GM12878 (cell line): ENCODE measurements at regions not wholly inside any gene's neighbourhood (a gene's known extent, or its start where the extent isn't known, plus 50 kb on each side); places are given as distances from the start of the nearest gene placed in this dataset.

Source experiments
- ATAC-seq: fragments of 200-7000 bp; cut with Tn5 transposase; 3 replicates; pipeline ENCODE4 v1.9.1; 2020; ENCODE audit warnings: mild to moderate bottlenecking, moderate library complexity
- BruUV-seq: library from RNA; stranded (reverse); fragments of 400-500 nt; replicated peaks from 2 replicates; lab custom pipeline; 2021; lab: Mats Ljungman, UMichigan
- CTCF ChIA-PET: fragments of 300-600 bp; sonication (Branson Sonifier 250); formaldehyde crosslinking; extraction: SDS; loops from one replicate; lab custom pipeline; 2021; ENCODE audit warnings: inconsistent platforms; lab: Yijun Ruan, JAX
- POLR2A ChIA-PET: fragments of 350-600 bp; formaldehyde crosslinking; extraction: SDS; loops from one replicate; lab custom pipeline; 2021; ENCODE audit warnings: inconsistent platforms; lab: Charles Lee
- RAD21 ChIA-PET: fragments of 300-600 bp; sonication (Branson Sonifier 250); formaldehyde crosslinking; loops from one replicate; lab custom pipeline; 2023; ENCODE audit warnings: antibody characterized with exemption; ENCODE audit not compliant: unreplicated experiment; lab: Charles Lee
- SMC1A ChIA-PET: fragments of 300-600 bp; sonication (Branson Sonifier 250); formaldehyde crosslinking; loops from one replicate; lab custom pipeline; 2023; ENCODE audit not compliant: unreplicated experiment, uncharacterized antibody; lab: Charles Lee
- DNase-seq: peaks from one replicate; pipeline ENCODE4 v3.0.0-alpha.2; 2011; ENCODE audit warnings: low read depth, low spot score
- FAIRE-seq: peaks from 3 replicates; lab custom pipeline; 2011; peaks lifted over from hg19 to GRCh38; lab: Jason Lieb, UNC
- H2AFZ ChIP-seq: 2 replicates; pipeline ENCODE4 v1.6.0; 2011; ENCODE audit warnings: low read depth, low read length, control low read depth; ENCODE audit not compliant: control insufficient read depth
- H3K27ac ChIP-seq: 2 replicates; pipeline ENCODE4 v1.5.1; 2011; ENCODE audit warnings: control low read depth; ENCODE audit not compliant: control insufficient read depth, insufficient read depth
- H3K27me3 ChIP-seq, 2 experiments: replicated peaks in 1 of 2; 2 replicates each; pipeline versions ENCODE4 v1.6.0 to v1.6.1; 2011; ENCODE audit warnings: low read length in 1 of 2; ENCODE audit not compliant: control insufficient read depth in 2 of 2, insufficient read depth in 2 of 2
- H3K36me3 ChIP-seq, 2 experiments: 2 replicates each; pipeline ENCODE4 v1.5.1; 2011; ENCODE audit warnings: low read length in 1 of 2; ENCODE audit not compliant: control insufficient read depth in 2 of 2, insufficient read depth in 2 of 2
- H3K4me1 ChIP-seq: 2 replicates; pipeline ENCODE4 v1.6.1; 2011; ENCODE audit warnings: mild to moderate bottlenecking, low read length, moderate library complexity, mixed read lengths; ENCODE audit not compliant: control insufficient read depth, insufficient read depth
- H3K4me2 ChIP-seq: 2 replicates; pipeline ENCODE4 v1.6.0; 2011; ENCODE audit warnings: control low read depth; ENCODE audit not compliant: control insufficient read depth, insufficient read depth
- H3K4me3 ChIP-seq: fragments of 200-600 bp; sonication (generic); 2 replicates; pipeline ENCODE4 v1.5.1; 2016
- H3K79me2 ChIP-seq: 2 replicates; pipeline ENCODE4 v1.6.0; 2011; ENCODE audit warnings: low read length; ENCODE audit not compliant: control insufficient read depth, insufficient read depth
- H3K9ac ChIP-seq: 2 replicates; pipeline ENCODE4 v1.8.0; 2011; ENCODE audit warnings: low read length, control low read depth, mixed read lengths; ENCODE audit not compliant: control insufficient read depth, insufficient read depth
- H3K9me3 ChIP-seq: replicated peaks from 3 replicates; pipeline ENCODE4 v1.5.1; 2011; ENCODE audit warnings: mild to moderate bottlenecking, low read length; ENCODE audit not compliant: control insufficient read depth, insufficient read depth
- H4K20me1 ChIP-seq: 2 replicates; pipeline ENCODE4 v1.6.0; 2011; ENCODE audit not compliant: control insufficient read depth, insufficient read depth
- CEBPZ ChIP-seq: fragments of 150-350 bp; IDR thresholded peaks from 2 replicates; pipeline ENCODE4 v1.6.1; 2016; ENCODE audit warnings: low read depth, low read length
- CUX1 ChIP-seq: IDR thresholded peaks from 2 replicates; pipeline ENCODE4 v1.6.1; 2012; ENCODE audit warnings: improper control_type of control experiment, low read depth, low read length; ENCODE audit not compliant: insufficient replicate concordance
- EED ChIP-seq: sonication (generic); IDR thresholded peaks from 2 replicates; pipeline ENCODE4 v1.6.1; 2016; ENCODE audit warnings: antibody characterized with exemption, low read depth
- GABPA ChIP-seq: IDR thresholded peaks from 2 replicates; pipeline ENCODE4 v1.6.1; 2014; ENCODE audit warnings: antibody characterized with exemption, low read depth, mild to moderate bottlenecking, inconsistent platforms
- HDGF ChIP-seq: fragments of 450-650 bp; IDR thresholded peaks from 2 replicates; pipeline ENCODE4 v1.6.1; 2016; ENCODE audit warnings: antibody characterized with exemption
- IRF3 ChIP-seq: fragments of 450-650 bp; IDR thresholded peaks from 2 replicates; pipeline ENCODE4 v1.6.1; 2014; ENCODE audit warnings: mild to moderate bottlenecking
- MAX ChIP-seq: IDR thresholded peaks from 2 replicates; pipeline ENCODE4 v1.6.1; 2012; ENCODE audit warnings: low read depth, low read length, improper control_type of control experiment
- PML ChIP-seq: IDR thresholded peaks from 2 replicates; pipeline ENCODE4 v1.6.1; 2012; ENCODE audit warnings: low read length, inconsistent platforms
- POU2F2 ChIP-seq: IDR thresholded peaks from 3 replicates; pipeline ENCODE4 v1.6.1; 2011; ENCODE audit warnings: low read depth, mild to moderate bottlenecking, low read length, borderline replicate concordance
- RELB ChIP-seq: fragments of 450-650 bp; IDR thresholded peaks from 2 replicates; pipeline ENCODE4 v1.6.1; 2017; ENCODE audit warnings: low read depth, mild to moderate bottlenecking, moderate library complexity
- SMAD5 ChIP-seq: IDR thresholded peaks from 2 replicates; pipeline ENCODE4 v1.6.1; 2016; ENCODE audit warnings: antibody characterized with exemption, low read depth
- SUZ12 ChIP-seq: fragments of 200-600 bp; sonication (generic); IDR thresholded peaks from one replicate; pipeline ENCODE4 v1.6.1; 2018; ENCODE audit warnings: antibody characterized with exemption, mild to moderate bottlenecking; ENCODE audit not compliant: unreplicated experiment
- TCF3 ChIP-seq: IDR thresholded peaks from 2 replicates; pipeline ENCODE4 v1.6.1; 2012; ENCODE audit warnings: low read depth, mild to moderate bottlenecking, low read length, borderline replicate concordance; ENCODE audit not compliant: insufficient read depth
- ZNF274 ChIP-seq: IDR thresholded peaks from one replicate; pipeline ENCODE4 v1.8.0; 2011; ENCODE audit not compliant: insufficient read length, insufficient read depth
- WGBS: methylation state at CpG from one replicate; pipeline ENCODE4 v1.1.6; 2016; ENCODE audit warnings: low lambda C conversion rate; ENCODE audit not compliant: insufficient replicate concordance, insufficient coverage; ENCODE audit errors: missing lambda C conversion rate; 5-methylcytosine and 5-hydroxymethylcytosine counted together
- in situ Hi-C: fragments of 300-500 bp; cut with MboI; formaldehyde crosslinking; loops from 9 replicates; pipeline ENCODE4 v1.14.3; 2018; ENCODE audit warnings: mixed read lengths
- intact Hi-C: fragments of 100-400 bp; cut with micrococcal nuclease; formaldehyde crosslinking; loops from one replicate; pipeline ENCODE4 v1.14.2; 2022; ENCODE audit not compliant: unreplicated experiment

- ChIA-PET SMC1A (interaction anchor here (1.0 kb wide), 1 partner anchor 9 kb away, joined by 4 read pairs; no protein-coding TSS in a partner anchor), POLR2A (no interaction called here), RAD21 (no interaction called here), CTCF (interaction anchor here (0.9 kb wide), 1 partner anchor 15 kb away, joined by 3 read pairs; no protein-coding TSS in a partner anchor)
- Histone ChIP-seq H3K79me2 (no peaks in the 10 kb centered on the region), H3K36me3 (no peaks in the 10 kb centered on the region), H3K27me3 (no peaks in the 10 kb centered on the region), H3K4me1 (no peaks in the 10 kb centered on the region), H3K27ac (no peak overlapping the region), H2AFZ (no peak overlapping the region), H3K4me3 (no peak overlapping the region), H3K4me2 (no peak overlapping the region), H3K9me3 (no peaks in the 10 kb centered on the region), H4K20me1 (no peaks in the 10 kb centered on the region), H3K9ac (no peak overlapping the region)
- ATAC-seq = no peak
- WGBS = 0% methylated on average over 1 of the region's 1 CpG
- intact Hi-C loops (no loop called here), in situ Hi-C loops (no loop called here)
- no peak for FAIRE-seq
- no TSS peak for BruUV-seq
- no peak for DNase-seq
- TF ChIP-seq TCF3 = no peak
- TF ChIP-seq SMAD5 = no peak
- no peak for TF ChIP-seq MAX
- no peak for TF ChIP-seq POU2F2
- TF ChIP-seq SUZ12 = no peak
- TF ChIP-seq GABPA = no peak
- TF ChIP-seq CEBPZ = no peak
- no peak for TF ChIP-seq IRF3
- TF ChIP-seq CUX1 = no peak
- no peak for TF ChIP-seq PML
- no peak for TF ChIP-seq HDGF
- TF ChIP-seq ZNF274 = no peak
- no peak for TF ChIP-seq EED
- TF ChIP-seq RELB = no peak
These were observed 62.8 kb upstream of the PLSCR4 start for GRCh38 chr3:146313746-146314111.
